Immature natural killer cell (primary cell): ENCODE measurements at regions not wholly inside any gene's neighbourhood (a gene's known extent, or its start where the extent isn't known, plus 50 kb on each side); places are given as distances from the start of the nearest gene placed in this dataset.

Source experiments
- DNase-seq, 3 donors: peaks; one replicate each; pipeline ENCODE4 v3.0.0; 2022; ENCODE audit warnings: mixed read lengths in 1 of 3
- H3K27ac Mint-ChIP-seq, 6 donors: one replicate each; pipeline ENCODE4 v1.8.0; 2020; ENCODE audit warnings: mixed read lengths in 6 of 6, mild to moderate bottlenecking in 5 of 6, inconsistent platforms in 4 of 6, moderate library complexity in 3 of 6
- H3K27me3 Mint-ChIP-seq, 3 donors: one replicate each; pipeline ENCODE4 v1.8.0; 2020 to 2021; ENCODE audit warnings: low read depth in 3 of 3, mild to moderate bottlenecking in 3 of 3, mixed read lengths in 3 of 3, moderate library complexity in 3 of 3, inconsistent platforms in 1 of 3
- H3K36me3 Mint-ChIP-seq, 3 donors: one replicate each; pipeline ENCODE4 v1.8.0; 2020; ENCODE audit warnings: mixed read lengths in 3 of 3, inconsistent platforms in 2 of 3, mild to moderate bottlenecking in 2 of 3
- H3K4me1 Mint-ChIP-seq, 2 donors: one replicate each; pipeline ENCODE4 v1.8.0; 2020; ENCODE audit warnings: inconsistent platforms in 2 of 2, mild to moderate bottlenecking in 2 of 2, mixed read lengths in 2 of 2, moderate library complexity in 1 of 2
- H3K4me3 Mint-ChIP-seq, 5 donors: one replicate each; pipeline ENCODE4 v1.8.0; 2020; ENCODE audit warnings: mild to moderate bottlenecking in 5 of 5, mixed read lengths in 5 of 5, inconsistent platforms in 3 of 5, moderate library complexity in 3 of 5
- H3K9me3 Mint-ChIP-seq, 6 donors: one replicate each; pipeline ENCODE4 v1.8.0; 2020; ENCODE audit warnings: mild to moderate bottlenecking in 6 of 6, mixed read lengths in 6 of 6, inconsistent platforms in 4 of 6, moderate library complexity in 3 of 6

- no peaks in the 10 kb centered on the region for H3K9me3 Mint-ChIP-seq
- H3K36me3 Mint-ChIP-seq: peaks cover 0 to 5% (median 3%) of the 10 kb centered on the region in 3 donors
- no peak overlapping the region for H3K4me3 Mint-ChIP-seq
- H3K27ac Mint-ChIP-seq: no peak overlapping the region
- no peaks in the 10 kb centered on the region for H3K4me1 Mint-ChIP-seq
- peaks cover 0 to 10% (median 5%) of the 10 kb centered on the region in 3 donors for H3K27me3 Mint-ChIP-seq
- DNase-seq: no peak
Observed at GRCh38 chr15:73001840-73002239, 50.4 kb upstream of the NEO1 start.

- Mint-ChIP-seq H3K4me3 (no peak overlapping the region), H3K4me1 (no peaks in the 10 kb centered on the region), H3K27ac (no peak overlapping the region), H3K9me3 (no peaks in the 10 kb centered on the region), H3K27me3 (peaks cover 3 to 10% (median 3%) of the 10 kb centered on the region in 3 donors), H3K36me3 (peaks cover 0 to 2% (median 0%) of the 10 kb centered on the region in 3 donors)
- DNase-seq: no peak
Observed at GRCh38 chr15:73000293-73000692, 52.0 kb upstream of the NEO1 start.

GRCh38 chr15:72999586-72999985, 52.7 kb upstream of the NEO1 start:
- Mint-ChIP-seq H3K4me1 (no peaks in the 10 kb centered on the region), H3K27me3 (peaks cover 3 to 8% (median 3%) of the 10 kb centered on the region in 3 donors), H3K4me3 (no peak overlapping the region), H3K27ac (no peak overlapping the region), H3K9me3 (no peaks in the 10 kb centered on the region), H3K36me3 (no peaks in the 10 kb centered on the region)
- DNase-seq: no peak

GRCh38 chr15:72998681-72999466, 53.4 kb upstream of the NEO1 start:
- Mint-ChIP-seq H3K27me3 (peaks cover 3 to 8% (median 3%) of the 10 kb centered on the region in 3 donors), H3K4me1 (no peaks in the 10 kb centered on the region), H3K27ac (no peak overlapping the region), H3K36me3 (peaks cover 0 to 2% (median 0%) of the 10 kb centered on the region in 3 donors), H3K4me3 (no peak overlapping the region), H3K9me3 (no peaks in the 10 kb centered on the region)
- no peak for DNase-seq

GRCh38 chr15:72998226-72998625, 54.0 kb upstream of the NEO1 start:
- Mint-ChIP-seq H3K36me3 (peaks cover 0 to 2% (median 0%) of the 10 kb centered on the region in 3 donors), H3K4me3 (no peak overlapping the region), H3K27me3 (peaks cover 3 to 8% (median 3%) of the 10 kb centered on the region in 3 donors), H3K27ac (no peak overlapping the region), H3K9me3 (no peaks in the 10 kb centered on the region), H3K4me1 (no peaks in the 10 kb centered on the region)
- no peak for DNase-seq

GRCh38 chr15:72995849-72996248, 56.4 kb upstream of the NEO1 start:
- Mint-ChIP-seq H3K36me3 (peaks cover 0 to 2% (median 0%) of the 10 kb centered on the region in 3 donors), H3K4me3 (no peak overlapping the region), H3K4me1 (no peaks in the 10 kb centered on the region), H3K27ac (no peak overlapping the region), H3K9me3 (no peaks in the 10 kb centered on the region), H3K27me3 (peaks cover 3% of the 10 kb centered on the region in 3 donors)
- no peak for DNase-seq

GRCh38 chr15:72994534-72995177, 57.6 kb upstream of the NEO1 start:
- Mint-ChIP-seq H3K27ac (no peak overlapping the region), H3K4me3 (no peak overlapping the region), H3K27me3 (peaks cover 0 to 3% (median 3%) of the 10 kb centered on the region in 3 donors), H3K36me3 (peaks cover 0 to 2% (median 0%) of the 10 kb centered on the region in 3 donors), H3K4me1 (no peaks in the 10 kb centered on the region), H3K9me3 (no peaks in the 10 kb centered on the region)
- DNase-seq: no peak

GRCh38 chr15:72992841-72993252, 59.4 kb upstream of the NEO1 start:
- Mint-ChIP-seq H3K4me1 (no peaks in the 10 kb centered on the region), H3K36me3 (peaks cover 0 to 2% (median 0%) of the 10 kb centered on the region in 3 donors), H3K27ac (no peak overlapping the region), H3K9me3 (no peaks in the 10 kb centered on the region), H3K27me3 (peaks cover 0 to 3% (median 0%) of the 10 kb centered on the region in 3 donors), H3K4me3 (no peak overlapping the region)
- DNase-seq: no peak

GRCh38 chr15:72991026-72991425, 61.2 kb upstream of the NEO1 start:
- no peak for DNase-seq
- Mint-ChIP-seq H3K36me3 (peaks cover 0 to 6% (median 0%) of the 10 kb centered on the region in 3 donors), H3K4me1 (no peaks in the 10 kb centered on the region), H3K27ac (no peak overlapping the region), H3K4me3 (no peak overlapping the region), H3K9me3 (no peaks in the 10 kb centered on the region), H3K27me3 (peaks cover 0 to 7% (median 0%) of the 10 kb centered on the region in 3 donors)

- Mint-ChIP-seq H3K27me3 (peaks cover 0 to 16% (median 10%) of the 10 kb centered on the region in 3 donors), H3K4me1 (no peaks in the 10 kb centered on the region), H3K27ac (no peak overlapping the region), H3K9me3 (no peaks in the 10 kb centered on the region), H3K4me3 (no peak overlapping the region), H3K36me3 (peaks cover 0 to 7% (median 0%) of the 10 kb centered on the region in 3 donors)
- no peak for DNase-seq
Observed at GRCh38 chr15:72983801-72984545, 68.3 kb upstream of the NEO1 start.

GRCh38 chr15:72982714-72983113, 69.5 kb upstream of the NEO1 start:
- peaks cover 2 to 16% (median 12%) of the 10 kb centered on the region in 3 donors for H3K27me3 Mint-ChIP-seq
- H3K27ac Mint-ChIP-seq: no peak overlapping the region
- H3K4me3 Mint-ChIP-seq: no peak overlapping the region
- no peaks in the 10 kb centered on the region for H3K9me3 Mint-ChIP-seq
- no peak for DNase-seq
- no peaks in the 10 kb centered on the region for H3K4me1 Mint-ChIP-seq
- peaks cover 0 to 7% (median 0%) of the 10 kb centered on the region in 3 donors for H3K36me3 Mint-ChIP-seq

- H3K36me3 Mint-ChIP-seq: peaks cover 0 to 3% (median 0%) of the 10 kb centered on the region in 3 donors
- H3K4me1 Mint-ChIP-seq: peaks cover 0 to 4% of the 10 kb centered on the region in 2 donors
- DNase-seq: no peak
- peaks cover 2 to 12% (median 10%) of the 10 kb centered on the region in 3 donors for H3K27me3 Mint-ChIP-seq
- peaks cover 0 to 1% (median 0%) of the 10 kb centered on the region in 6 donors for H3K9me3 Mint-ChIP-seq
- no peak overlapping the region for H3K4me3 Mint-ChIP-seq
- no peak overlapping the region for H3K27ac Mint-ChIP-seq
Observed at GRCh38 chr15:72980661-72981060, 71.6 kb upstream of the NEO1 start.

GRCh38 chr15:72979791-72980190, 72.5 kb upstream of the NEO1 start:
- Mint-ChIP-seq H3K36me3 (peaks cover 0 to 3% (median 0%) of the 10 kb centered on the region in 3 donors), H3K27me3 (peaks cover 2 to 12% (median 10%) of the 10 kb centered on the region in 3 donors), H3K9me3 (peaks cover 0 to 1% (median 0%) of the 10 kb centered on the region in 6 donors), H3K27ac (no peak overlapping the region), H3K4me1 (peaks cover 8 to 13% of the 10 kb centered on the region in 2 donors), H3K4me3 (no peak overlapping the region)
- no peak for DNase-seq
